ENCODE measurements at regions not wholly inside any gene's neighbourhood (a gene's known extent, or its start where the extent isn't known, plus 50 kb on each side); places are given as distances from the start of the nearest gene placed in this dataset.

GRCh38 chr15:61327019-61327631 lies 98.0 kb upstream of the RORA start (continued):
- TF ChIP-seq, protein P1, sequence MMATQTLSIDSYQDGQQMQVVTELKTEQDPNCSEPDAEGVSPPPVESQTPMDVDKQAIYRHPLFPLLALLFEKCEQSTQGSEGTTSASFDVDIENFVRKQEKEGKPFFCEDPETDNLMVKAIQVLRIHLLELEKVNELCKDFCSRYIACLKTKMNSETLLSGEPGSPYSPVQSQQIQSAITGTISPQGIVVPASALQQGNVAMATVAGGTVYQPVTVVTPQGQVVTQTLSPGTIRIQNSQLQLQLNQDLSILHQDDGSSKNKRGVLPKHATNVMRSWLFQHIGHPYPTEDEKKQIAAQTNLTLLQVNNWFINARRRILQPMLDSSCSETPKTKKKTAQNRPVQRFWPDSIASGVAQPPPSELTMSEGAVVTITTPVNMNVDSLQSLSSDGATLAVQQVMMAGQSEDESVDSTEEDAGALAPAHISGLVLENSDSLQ (IDR thresholded peaks at IDR 0.05) = no peak
- TF ChIP-seq LEF1 (IDR thresholded peaks at IDR 0.05) (no peak), GABPA (tag; conservative IDR thresholded peaks at IDR 0.05; ENCODE audit: low read depth) (no peak)

DNA sequence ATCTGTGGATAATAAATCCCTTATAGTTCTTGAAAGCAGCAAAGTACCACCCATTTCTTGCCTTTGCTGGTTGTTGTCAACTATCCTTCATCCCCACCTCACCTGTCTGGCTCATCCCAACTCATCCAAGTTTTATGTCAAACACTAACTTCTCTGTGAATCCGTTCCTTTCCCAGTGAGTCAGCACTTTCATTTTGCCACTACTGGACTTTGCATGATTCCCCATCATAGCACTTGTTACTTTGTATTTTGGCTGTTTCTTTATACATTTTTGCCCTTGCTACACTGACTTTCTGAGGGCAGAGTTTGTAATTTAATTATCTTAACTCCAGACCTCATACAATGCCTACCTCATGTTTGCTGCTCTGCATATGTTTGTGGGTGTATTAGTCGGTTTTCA lies 90.8 kb upstream of the RORA start:
- CTCF ChIA-PET (ENCODE audit: low intra/inter-chr PET ratio) = no interaction called here
- no TSS peak for BruUV-seq (replicated peaks)
- intact Hi-C loops (cut with micrococcal nuclease) = no loop called here
- Histone ChIP-seq H4K20me1 (replicated peaks; ENCODE audit: control insufficient read depth, insufficient read depth, low read length) (no peaks in the 10 kb centered on the region), H3K4me2 (ENCODE audit: insufficient read depth, low read length) (no peak overlapping the region), H3K4me1 (replicated peaks in 1 of 2; ENCODE audit: control insufficient read depth in 2 of 2, insufficient read depth in 2 of 2, low read length in 2 of 2) (no peaks in the 10 kb centered on the region), H2AFZ (ENCODE audit: low read depth, low read length) (no peak overlapping the region), H3K9me1 (ENCODE audit: control insufficient read depth, insufficient read depth, low read length) (no peaks in the 10 kb centered on the region), H3K4me3 (no peak overlapping the region), H3K9me3 (replicated peaks; ENCODE audit: control insufficient read depth, insufficient read depth, low read depth, low read length) (no peaks in the 10 kb centered on the region), H3K36me3 (ENCODE audit: control insufficient read depth, insufficient read depth, low read length) (no peaks in the 10 kb centered on the region), H3K9ac (ENCODE audit: insufficient read depth in 1 of 2, low read depth in 2 of 2, low read length in 2 of 2) (no peak overlapping the region), H3K27me3 (ENCODE audit: control insufficient read depth in 2 of 2, insufficient read depth in 2 of 2, low read length in 2 of 2) (no peaks in the 10 kb centered on the region), H3K79me2 (ENCODE audit: control insufficient read depth, insufficient read depth, low read length) (no peaks in the 10 kb centered on the region), H3K27ac (ENCODE audit: extremely low read depth, low read depth, low read length) (no peak overlapping the region)
- FAIRE-seq (no peak), DNase-seq (ENCODE audit: extremely low read depth in 1 of 4, low spot score in 3 of 4) (no peak), ATAC-seq (no peak)
- in situ Hi-C loops (cut with MboI) = no loop called here
- WGBS (ENCODE audit: insufficient coverage, low coverage, missing lambda C conversion rate) = 0% methylated on average over 2 of the region's 2 CpGs
- TF ChIP-seq BRCA1 (IDR thresholded peaks at IDR 0.05) (no peak), BRCA1 (CRISPR knock-in tag; IDR thresholded peaks at IDR 0.05) (no peak), ZSCAN32 (CRISPR knock-in tag; IDR thresholded peaks at IDR 0.05) (no peak), POLR2B (IDR thresholded peaks at IDR 0.05; ENCODE audit: low read depth, partially characterized antibody) (no peak), MAFG (tag; conservative IDR thresholded peaks at IDR 0.05) (peak; percentile 39; the same call in 1 of the 2 replicates), FOXM1 (IDR thresholded peaks at IDR 0.05; ENCODE audit: low read depth) (no peak), FOXM1 (CRISPR knock-in tag; IDR thresholded peaks at IDR 0.05; ENCODE audit: low read depth) (no peak), ZNF316 (IDR thresholded peaks at IDR 0.05) (peak; percentile 37; the same call in 1 of the 2 replicates)
- POLR2A ChIA-PET = no interaction called here

Data from K562 (cell line).